ENCODE measurements at regions not wholly inside any gene's neighbourhood (a gene's known extent, or its start where the extent isn't known, plus 50 kb on each side); places are given as distances from the start of the nearest gene placed in this dataset.
"Not testable (repeated sequence)": the region's sequence is repeated elsewhere in the genome, so short reads cannot be mapped to it uniquely, and the experiment has no call there.

DNA sequence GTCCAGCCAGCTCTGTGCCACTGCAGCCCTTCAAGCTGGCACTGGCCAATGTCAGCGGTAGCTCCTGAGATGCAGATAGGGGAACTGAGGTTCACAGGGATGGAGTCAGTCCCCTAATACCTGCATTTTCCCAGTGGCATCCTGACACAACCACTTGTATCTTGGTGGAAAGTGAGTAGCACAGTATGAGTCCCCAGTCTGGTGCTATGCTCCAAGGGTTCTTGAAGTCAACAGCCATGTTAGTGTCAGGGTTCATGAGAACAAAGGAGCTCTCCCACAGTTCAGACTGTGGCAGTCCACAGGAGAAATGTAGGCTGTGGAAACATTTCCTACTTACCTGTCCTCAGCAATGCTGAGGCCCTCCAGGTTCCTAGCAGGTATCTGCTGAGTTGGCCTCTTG lies 115.5 kb downstream of the ZNF736 start:
- DNase-seq (no peak), ATAC-seq (ENCODE audit: low read depth) (no peak)
- Histone ChIP-seq H4K20me1 (ENCODE audit: insufficient read depth, low read length) (no peaks in the 10 kb centered on the region), H2AK9ac (replicated peaks; ENCODE audit: low read depth, low read length, poor library complexity) (no peak overlapping the region), H3K27ac (ENCODE audit: insufficient read depth, low read length) (no peak overlapping the region), H2BK120ac (ENCODE audit: low read depth, low read length) (no peak overlapping the region), H3K4me3 (ENCODE audit: insufficient read depth, low read depth, low read length) (no peak overlapping the region), H4K5ac (ENCODE audit: low read depth, low read length) (no peak overlapping the region), H3K18ac (ENCODE audit: low read depth, low read length) (no peak overlapping the region), H3K9ac (ENCODE audit: low read depth, low read length) (no peak overlapping the region), H3K4ac (ENCODE audit: low read depth, low read length) (no peak overlapping the region), H3K14ac (replicated peaks; ENCODE audit: low read depth, low read length) (no peak overlapping the region), H3K9me3 (ENCODE audit: control insufficient read depth, insufficient read depth, low read length) (peaks cover 11% of the 10 kb centered on the region), H3K4me1 (ENCODE audit: control insufficient read depth, insufficient read depth, low read length) (no peaks in the 10 kb centered on the region), H3K36me3 (ENCODE audit: control insufficient read depth, insufficient read depth, low read length) (no peaks in the 10 kb centered on the region), H4K8ac (ENCODE audit: low read depth in 2 of 2, low read length in 2 of 2) (no peak overlapping the region), H2BK20ac (ENCODE audit: low read depth, low read length) (no peak overlapping the region), H2AK5ac (ENCODE audit: low read depth, low read length) (no peak overlapping the region), H3K79me1 (ENCODE audit: low read depth in 1 of 2, low read length in 2 of 2) (no peaks in the 10 kb centered on the region), H2BK15ac (ENCODE audit: low read depth, low read length) (no peak overlapping the region), H3K27me3 (ENCODE audit: control insufficient read depth, insufficient read depth, low read length) (no peaks in the 10 kb centered on the region), H4K91ac (ENCODE audit: insufficient read depth, low read depth, low read length) (no peak overlapping the region), H3K23ac (ENCODE audit: low read depth, low read length) (no peak overlapping the region), H3K56ac (ENCODE audit: extremely low read depth, insufficient read depth, low read length) (no peak overlapping the region), H3K9me1 (ENCODE audit: insufficient read depth, low read length) (no peaks in the 10 kb centered on the region), H3K4me2 (ENCODE audit: low read depth, low read length) (no peak overlapping the region), H2AFZ (replicated peaks; ENCODE audit: low read length, poor library complexity) (no peak overlapping the region), H2BK5ac (ENCODE audit: low read depth, low read length, poor library complexity, severe bottlenecking) (no peak overlapping the region)
- POLR2A ChIA-PET (ENCODE audit: unreplicated experiment) = no interaction called here
- no CpG with 5 or more reads among the region's 1 CpG for WGBS, 2 experiments (ENCODE audit: extremely low coverage in 2 of 2, insufficient read length in 1 of 2)
- BruUV-seq (replicated peaks) = no TSS peak
- no peak for TF ChIP-seq CEBPB (IDR thresholded peaks at IDR 0.05; ENCODE audit: low read depth, low read length)
- intact Hi-C loops (cut with micrococcal nuclease) = no loop called here
- CTCF ChIA-PET = no interaction called here
- dilution Hi-C loops (cut with HindIII; ENCODE audit: low sequenced_read_pairs, unreplicated experiment) = no loop called here
- in situ Hi-C loops (cut with MboI; ENCODE audit: low sequenced_read_pairs) = no loop called here

GRCh38 chr7:64425436-64425835 lies 111.7 kb downstream of the ZNF736 start:
- H4K5ac ChIP-seq (ENCODE audit: low read depth, low read length); H3K23ac ChIP-seq (ENCODE audit: low read depth, low read length); H2BK15ac ChIP-seq (ENCODE audit: low read depth, low read length); H3K56ac ChIP-seq (ENCODE audit: extremely low read depth, insufficient read depth, low read length); POLR2A ChIA-PET (ENCODE audit: unreplicated experiment); BruUV-seq (replicated peaks); H3K27ac ChIP-seq (ENCODE audit: insufficient read depth, low read length); H3K4ac ChIP-seq (ENCODE audit: low read depth, low read length); H3K18ac ChIP-seq (ENCODE audit: low read depth, low read length); H3K9me1 ChIP-seq (ENCODE audit: insufficient read depth, low read length); H3K4me1 ChIP-seq (ENCODE audit: control insufficient read depth, insufficient read depth, low read length); H4K8ac ChIP-seq (ENCODE audit: low read depth in 2 of 2, low read length in 2 of 2); H4K91ac ChIP-seq (ENCODE audit: insufficient read depth, low read depth, low read length); H2BK20ac ChIP-seq (ENCODE audit: low read depth, low read length); H3K27me3 ChIP-seq (ENCODE audit: control insufficient read depth, insufficient read depth, low read length); H3K9me3 ChIP-seq (ENCODE audit: control insufficient read depth, insufficient read depth, low read length); H3K79me1 ChIP-seq (ENCODE audit: low read depth in 1 of 2, low read length in 2 of 2); H4K20me1 ChIP-seq (ENCODE audit: insufficient read depth, low read length); in situ Hi-C loops (cut with MboI; ENCODE audit: low sequenced_read_pairs); intact Hi-C loops (cut with micrococcal nuclease); dilution Hi-C loops (cut with HindIII; ENCODE audit: low sequenced_read_pairs, unreplicated experiment); H3K4me2 ChIP-seq (ENCODE audit: low read depth, low read length); H3K9ac ChIP-seq (ENCODE audit: low read depth, low read length); DNase-seq; H2BK5ac ChIP-seq (ENCODE audit: low read depth, low read length, poor library complexity, severe bottlenecking); H3K36me3 ChIP-seq (ENCODE audit: control insufficient read depth, insufficient read depth, low read length); H2AK5ac ChIP-seq (ENCODE audit: low read depth, low read length); H3K14ac ChIP-seq (replicated peaks; ENCODE audit: low read depth, low read length); H2AFZ ChIP-seq (replicated peaks; ENCODE audit: low read length, poor library complexity); H2BK120ac ChIP-seq (ENCODE audit: low read depth, low read length); H2AK9ac ChIP-seq (replicated peaks; ENCODE audit: low read depth, low read length, poor library complexity); H3K4me3 ChIP-seq (ENCODE audit: insufficient read depth, low read depth, low read length); ATAC-seq (ENCODE audit: low read depth): not testable (repeated sequence)
- CTCF ChIA-PET = interaction anchor here (0.5 kb wide), 1 partner anchor 256 kb away, joined by 5 read pairs; no protein-coding TSS in a partner anchor

All from IMR-90 (cell line).